ENCODE measurements at regions not wholly inside any gene's neighbourhood (a gene's known extent, or its start where the extent isn't known, plus 50 kb on each side); places are given as distances from the start of the nearest gene placed in this dataset.

- TF ChIP-seq POLR2A (IDR thresholded peaks at IDR 0.05) (no peak), EP300 (IDR thresholded peaks at IDR 0.05) (no peak), POLR2AphosphoS5 (IDR thresholded peaks at IDR 0.05) (no peak)
- TF ChIP-seq, protein P1, sequence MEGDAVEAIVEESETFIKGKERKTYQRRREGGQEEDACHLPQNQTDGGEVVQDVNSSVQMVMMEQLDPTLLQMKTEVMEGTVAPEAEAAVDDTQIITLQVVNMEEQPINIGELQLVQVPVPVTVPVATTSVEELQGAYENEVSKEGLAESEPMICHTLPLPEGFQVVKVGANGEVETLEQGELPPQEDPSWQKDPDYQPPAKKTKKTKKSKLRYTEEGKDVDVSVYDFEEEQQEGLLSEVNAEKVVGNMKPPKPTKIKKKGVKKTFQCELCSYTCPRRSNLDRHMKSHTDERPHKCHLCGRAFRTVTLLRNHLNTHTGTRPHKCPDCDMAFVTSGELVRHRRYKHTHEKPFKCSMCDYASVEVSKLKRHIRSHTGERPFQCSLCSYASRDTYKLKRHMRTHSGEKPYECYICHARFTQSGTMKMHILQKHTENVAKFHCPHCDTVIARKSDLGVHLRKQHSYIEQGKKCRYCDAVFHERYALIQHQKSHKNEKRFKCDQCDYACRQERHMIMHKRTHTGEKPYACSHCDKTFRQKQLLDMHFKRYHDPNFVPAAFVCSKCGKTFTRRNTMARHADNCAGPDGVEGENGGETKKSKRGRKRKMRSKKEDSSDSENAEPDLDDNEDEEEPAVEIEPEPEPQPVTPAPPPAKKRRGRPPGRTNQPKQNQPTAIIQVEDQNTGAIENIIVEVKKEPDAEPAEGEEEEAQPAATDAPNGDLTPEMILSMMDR (IDR thresholded peaks at IDR 0.05) = no peak
Observed at GRCh38 chr11:133733631-133734030, 111.7 kb downstream of the SPATA19 start.

All from stomach (tissue), 4 donors.